Thoracic aorta (tissue), 2 donors: ENCODE measurements at regions not wholly inside any gene's neighbourhood (a gene's known extent, or its start where the extent isn't known, plus 50 kb on each side); places are given as distances from the start of the nearest gene placed in this dataset.

ENCODE experiments used
- ATAC-seq: fragments of 150-250 bp; one replicate; pipeline ENCODE4 v1.8.0; 2017; ENCODE audit warnings: low read depth; ENCODE audit not compliant: insufficient number of reproducible peaks, low FRiP score
- DNase-seq: peaks from one replicate; pipeline ENCODE4 v3.0.0-alpha.2; 2020; ENCODE audit warnings: low spot score
- H3K27ac ChIP-seq, 2 donors: fragments of 200-600 bp; sonication (generic); 1 replicate in 1 of 2; 2 replicates in 1 of 2; pipeline ENCODE4 v1.5.1; 2016; ENCODE audit warnings: mild to moderate bottlenecking in 2 of 2, moderate library complexity in 2 of 2
- H3K27me3 ChIP-seq: fragments of 200-600 bp; sonication (generic); replicated peaks from 2 replicates; pipeline ENCODE4 v1.6.0; 2016; ENCODE audit warnings: mild to moderate bottlenecking; ENCODE audit not compliant: insufficient read depth
- H3K36me3 ChIP-seq: fragments of 200-600 bp; sonication (generic); one replicate; pipeline ENCODE4 v1.5.1; 2016
- H3K4me1 ChIP-seq, 2 donors: fragments of 200-600 bp; sonication (generic); 1 replicate in 1 of 2; 2 replicates in 1 of 2; pipeline versions ENCODE4 v1.5.1 to v1.6.0; 2016; ENCODE audit warnings: low read depth in 2 of 2, mild to moderate bottlenecking in 1 of 2; ENCODE audit not compliant: control insufficient read depth in 1 of 2
- H3K4me3 ChIP-seq: fragments of 200-600 bp; sonication (generic); 2 replicates; pipeline ENCODE4 v1.5.1; 2016; ENCODE audit warnings: mild to moderate bottlenecking
- H3K9me3 ChIP-seq: fragments of 200-600 bp; sonication (generic); 2 replicates; pipeline ENCODE4 v1.5.1; 2016
- CTCF ChIP-seq: fragments of 200-600 bp; sonication (generic); IDR thresholded peaks from one replicate; pipeline ENCODE4 v1.5.1; 2019; ENCODE audit warnings: antibody characterized with exemption

GRCh38 chr18:70382017-70382416, 93.2 kb downstream of the SOCS6 start:
- ATAC-seq (no peak), DNase-seq (no peak)
- Histone ChIP-seq H3K27ac (no peak overlapping the region), H3K4me3 (no peak overlapping the region), H3K4me1 (no peaks in the 10 kb centered on the region), H3K36me3 (no peaks in the 10 kb centered on the region), H3K27me3 (no peaks in the 10 kb centered on the region), H3K9me3 (no peaks in the 10 kb centered on the region)
- TF ChIP-seq CTCF, result no peak

DNA sequence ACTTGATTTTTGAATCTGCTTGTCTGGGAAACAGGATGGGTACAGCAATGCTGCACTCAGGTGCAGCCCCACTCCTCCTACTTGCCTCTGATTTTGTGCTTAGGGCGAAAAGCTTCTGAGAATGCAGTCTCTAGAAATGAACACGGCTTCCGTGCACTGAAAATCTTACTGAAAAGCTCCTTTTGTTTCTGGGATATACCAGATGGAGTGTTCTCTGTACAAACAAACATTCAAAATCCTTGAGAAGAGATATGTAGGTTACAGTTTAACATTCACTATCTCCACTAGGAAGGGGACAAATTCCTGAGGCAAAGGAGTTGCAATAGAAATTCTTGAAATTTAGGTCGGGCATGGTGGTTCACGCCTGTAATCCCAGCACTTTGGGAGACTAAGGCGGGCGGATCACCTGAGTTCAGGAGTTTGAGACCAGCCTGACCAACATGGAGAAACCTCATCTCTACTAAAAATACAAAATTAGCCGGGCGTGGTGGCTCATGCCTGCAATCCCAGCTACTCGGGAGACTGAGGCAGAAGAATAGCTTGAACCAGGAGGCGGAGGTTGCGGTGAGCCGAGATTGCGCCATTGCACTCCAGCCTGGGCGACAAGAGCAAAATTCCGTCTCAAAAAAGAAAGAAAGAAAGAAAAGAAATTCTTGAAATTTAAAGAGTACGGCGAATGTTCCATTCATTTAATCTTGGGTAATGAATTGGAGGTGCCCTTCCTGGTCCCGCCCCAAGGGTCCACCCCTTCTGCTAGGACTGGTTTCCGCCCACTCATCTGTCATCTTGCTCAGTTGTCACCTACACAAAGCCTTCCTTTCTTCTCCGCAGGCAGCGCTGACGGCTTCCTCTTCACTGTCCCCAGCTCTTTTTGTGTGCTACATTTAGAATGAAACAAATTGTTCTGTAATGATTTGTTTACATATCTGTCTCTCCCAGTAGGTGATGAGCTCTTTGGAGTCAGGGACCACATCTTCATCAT, 92.4 kb downstream of the SOCS6 start:
- ATAC-seq, result no peak
- no peak overlapping the region for H3K27ac ChIP-seq

More for the DNA sequence above, 92.4 kb downstream of the SOCS6 start:
- no peak overlapping the region for H3K4me3 ChIP-seq
- DNase-seq, result no peak
- no peaks in the 10 kb centered on the region for H3K9me3 ChIP-seq
- H3K4me1 ChIP-seq, result no peaks in the 10 kb centered on the region
- TF ChIP-seq CTCF, result no peak
- no peaks in the 10 kb centered on the region for H3K27me3 ChIP-seq
- H3K36me3 ChIP-seq, result no peaks in the 10 kb centered on the region
